SK-N-SH (cell line): ENCODE measurements at regions not wholly inside any gene's neighbourhood (a gene's known extent, or its start where the extent isn't known, plus 50 kb on each side); places are given as distances from the start of the nearest gene placed in this dataset.
A peak's percentile ranks its signal among the peaks of the same experiment; 100 is the strongest.

Source experiments
- CTCF ChIA-PET: fragments of 300-600, 350-600 bp; formaldehyde crosslinking; extraction: SDS; loops from one replicate; lab custom pipeline; 2021; lab: Yijun Ruan, JAX
- POLR2A ChIA-PET: fragments of 350-600 bp; sonication (Branson Sonifier 250); formaldehyde crosslinking; extraction: SDS; loops from one replicate; lab custom pipeline; 2020; ENCODE audit warnings: antibody characterized with exemption, inconsistent platforms; lab: Yijun Ruan, JAX
- DNase-seq: peaks from one replicate; pipeline ENCODE4 v3.0.0; 2012
- H2AFZ ChIP-seq: fragments of 200-600 bp; sonication (generic); 2 replicates; pipeline ENCODE4 v1.8.1; 2016; ENCODE audit warnings: antibody characterized with exemption, mild to moderate bottlenecking, low read depth
- H3F3A ChIP-seq: fragments of 200-600 bp; sonication (generic); replicated peaks from 2 replicates; pipeline ENCODE3; 2016; ENCODE audit warnings: antibody characterized with exemption, mild to moderate bottlenecking; ENCODE audit not compliant: insufficient read depth
- H3K27ac ChIP-seq, 2 experiments: fragments of 200-500 bp in 1 of 2; fragments of 200-600 bp in 1 of 2; sonication (Bioruptor generic) in 1 of 2; sonication (generic), shearing (Covaris generic) in 1 of 2; 2 replicates each; pipeline versions ENCODE4 v1.5.1 to v1.6.1; 2014 to 2016; ENCODE audit warnings: low read depth in 2 of 2, inconsistent platforms in 1 of 2, low read length in 1 of 2, mild to moderate bottlenecking in 1 of 2, mixed read lengths in 1 of 2
- H3K27me3 ChIP-seq: fragments of 200-600 bp; sonication (generic), shearing (Covaris generic); 2 replicates; pipeline ENCODE4 v1.6.1; 2016; ENCODE audit warnings: mixed run types; ENCODE audit not compliant: insufficient read depth
- H3K36me3 ChIP-seq, 2 experiments: fragments of 200-500 bp in 1 of 2; fragments of 200-600 bp in 1 of 2; sonication (Bioruptor generic) in 1 of 2; sonication (generic) in 1 of 2; replicated peaks in 1 of 2; 2 replicates each; pipeline versions ENCODE3 to v1.5.1; 2014 to 2016; ENCODE audit warnings: low read length in 1 of 2, mild to moderate bottlenecking in 1 of 2; ENCODE audit not compliant: insufficient read depth in 2 of 2, control insufficient read depth in 1 of 2
- H3K4me1 ChIP-seq, 2 experiments: fragments of 200-500 bp in 1 of 2; fragments of 200-600 bp in 1 of 2; sonication (Bioruptor generic) in 1 of 2; sonication (generic), shearing (Covaris generic) in 1 of 2; 2 replicates each; pipeline versions ENCODE4 v1.5.1 to v1.6.1; 2014 to 2016; ENCODE audit warnings: low read depth in 1 of 2, low read length in 1 of 2, mixed run types in 1 of 2; ENCODE audit not compliant: insufficient read depth in 2 of 2, control insufficient read depth in 1 of 2
- H3K4me2 ChIP-seq: fragments of 200-600 bp; sonication (generic), shearing (Covaris generic); 2 replicates; pipeline ENCODE4 v1.6.1; 2017; ENCODE audit warnings: mixed run types
- H3K4me3 ChIP-seq, 2 experiments: fragments of 200-500 bp in 1 of 2; fragments of 200-600 bp in 1 of 2; sonication (Bioruptor generic) in 1 of 2; sonication (generic), shearing (Covaris generic) in 1 of 2; 2 replicates each; pipeline versions ENCODE4 v1.5.1 to v1.8.1; 2014 to 2016; ENCODE audit warnings: low read depth in 2 of 2, inconsistent platforms in 1 of 2, low read length in 1 of 2, mild to moderate bottlenecking in 1 of 2, mixed read lengths in 1 of 2, moderate library complexity in 1 of 2
- H3K79me2 ChIP-seq: fragments of 200-600 bp; sonication (generic); 2 replicates; pipeline ENCODE4 v1.8.1; 2017; ENCODE audit warnings: mild to moderate bottlenecking; ENCODE audit not compliant: insufficient read depth
- H3K9ac ChIP-seq: fragments of 200-600 bp; sonication (generic); 2 replicates; pipeline ENCODE4 v1.6.1; 2017; ENCODE audit warnings: mixed run types
- H3K9me2 ChIP-seq: fragments of 200-600 bp; sonication (generic); 2 replicates; pipeline ENCODE4 v1.6.1; 2017; ENCODE audit warnings: mixed run types
- H3K9me3 ChIP-seq: fragments of 200-600 bp; sonication (generic); 2 replicates; pipeline ENCODE4 v1.6.1; 2017; ENCODE audit warnings: mixed run types, mild to moderate bottlenecking, moderate library complexity
- H4K20me1 ChIP-seq: fragments of 200-600 bp; sonication (generic); 2 replicates; pipeline ENCODE4 v1.6.1; 2017; ENCODE audit warnings: mild to moderate bottlenecking, mixed run types; ENCODE audit not compliant: insufficient read depth
- CHD2 ChIP-seq: fragments of 150-350 bp; IDR thresholded peaks from 2 replicates; pipeline ENCODE4 v1.6.1; 2018; ENCODE audit warnings: low read length; ENCODE audit not compliant: partially characterized antibody
- EP300 ChIP-seq, 2 experiments: IDR thresholded peaks; 2 replicates each; pipeline versions ENCODE4 v1.4.0 to v1.6.1; 2012; ENCODE audit warnings: borderline replicate concordance in 1 of 2, low read depth in 1 of 2, low read length in 1 of 2
- EZH2phosphoT487 ChIP-seq: fragments of 200-600 bp; sonication (generic); IDR thresholded peaks from 2 replicates; pipeline ENCODE4 v1.6.1; 2017; ENCODE audit warnings: low read depth, mixed run types, mild to moderate bottlenecking, antibody characterized with exemption, moderate library complexity, borderline replicate concordance
- FOSL2 ChIP-seq: IDR thresholded peaks from 2 replicates; pipeline ENCODE4 v1.4.0; 2012; ENCODE audit warnings: low read depth, mild to moderate bottlenecking, moderate library complexity, borderline replicate concordance
- FOXM1 ChIP-seq: IDR thresholded peaks from 2 replicates; pipeline ENCODE4 v1.4.0; 2012; ENCODE audit warnings: low read depth, mild to moderate bottlenecking
- GATA2 ChIP-seq: sonication (generic); formaldehyde crosslinking; IDR thresholded peaks from 2 replicates; pipeline ENCODE4 v1.5.0; 2020; ENCODE audit warnings: mild to moderate bottlenecking, missing genetic modification reagents
- JUND ChIP-seq: IDR thresholded peaks from 2 replicates; pipeline ENCODE4 v1.4.0; 2012
- NFIC ChIP-seq: IDR thresholded peaks from 2 replicates; pipeline ENCODE4 v1.4.0; 2012; ENCODE audit warnings: borderline replicate concordance
- NRF1 ChIP-seq: IDR thresholded peaks from 2 replicates; pipeline ENCODE4 v1.6.1; 2012; ENCODE audit warnings: low read depth, mild to moderate bottlenecking, low read length
- RFX5 ChIP-seq: IDR thresholded peaks from 2 replicates; pipeline ENCODE4 v1.6.1; 2012; ENCODE audit warnings: mild to moderate bottlenecking, improper control_type of control experiment, low read length
- SIN3A ChIP-seq: IDR thresholded peaks from 2 replicates; pipeline ENCODE4 v1.6.1; 2012; ENCODE audit warnings: low read depth, mild to moderate bottlenecking, low read length, moderate library complexity, borderline replicate concordance
- TCF12 ChIP-seq: IDR thresholded peaks from 2 replicates; pipeline ENCODE4 v1.4.0; 2012
- TEAD4 ChIP-seq: IDR thresholded peaks from 2 replicates; pipeline ENCODE4 v1.4.0; 2012; ENCODE audit warnings: mild to moderate bottlenecking, borderline replicate concordance; ENCODE audit not compliant: insufficient read depth
- YY1 ChIP-seq: IDR thresholded peaks from 2 replicates; pipeline ENCODE4 v1.4.0; 2012; ENCODE audit warnings: low read depth, mild to moderate bottlenecking
- WGBS: methylation state at CpG from one replicate; pipeline ENCODE4 v1.1.6; 2017; ENCODE audit warnings: low lambda C conversion rate; 5-methylcytosine and 5-hydroxymethylcytosine counted together
- TF ChIP-seq, protein P1 (sequence below): IDR thresholded peaks from 2 replicates; pipeline ENCODE4 v1.6.1; 2012; ENCODE audit warnings: mild to moderate bottlenecking, low read depth, low read length, moderate library complexity
- TF ChIP-seq, protein P2 (sequence below): IDR thresholded peaks from 2 replicates; pipeline ENCODE4 v1.4.0; 2012; ENCODE audit warnings: low read depth, borderline replicate concordance
- TF ChIP-seq, protein P3 (sequence below): fragments of 200-600 bp; sonication (generic); IDR thresholded peaks from 2 replicates; pipeline ENCODE4 v1.6.1; 2017; ENCODE audit warnings: antibody characterized with exemption, mild to moderate bottlenecking, moderate library complexity
- TF ChIP-seq, protein P4 (sequence below): fragments of 150-350 bp; IDR thresholded peaks from 2 replicates; pipeline ENCODE4 v1.6.1; 2016; ENCODE audit warnings: mild to moderate bottlenecking, low read depth, low read length
- TF ChIP-seq, protein P5 (sequence below): IDR thresholded peaks from 2 replicates; pipeline ENCODE4 v1.4.0; 2012; ENCODE audit warnings: low read depth

DNA sequence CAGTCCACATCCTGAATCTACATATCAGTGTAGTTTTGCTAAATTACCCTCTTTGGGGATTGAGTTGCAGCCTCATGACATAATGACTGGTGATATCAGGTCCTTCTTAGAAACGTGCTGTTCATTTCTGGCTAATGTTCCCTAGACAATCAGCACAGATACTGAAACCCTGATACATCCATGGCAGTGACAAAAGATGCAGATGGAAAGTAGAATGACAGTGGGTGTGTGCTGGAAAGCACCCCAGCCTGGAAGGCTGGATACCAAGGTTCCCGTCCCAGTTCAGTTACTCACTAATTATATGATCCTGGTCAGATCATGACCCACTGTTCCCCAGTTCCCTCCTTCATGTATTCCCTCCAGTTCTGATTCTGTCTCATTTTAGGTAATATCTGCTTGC is 198.2 kb upstream of the FGGY start:
- DNase-seq = no peak
- ChIA-PET CTCF (interaction anchor here (1.1 kb wide), 1 partner anchor 35 kb away, joined by 3 read pairs; no protein-coding TSS in a partner anchor), POLR2A (interaction anchor here (1.3 kb wide), 1 partner anchor 8 kb away, joined by 4 read pairs; no protein-coding TSS in a partner anchor)
- no peaks in the 10 kb centered on the region for H3K36me3 ChIP-seq
- H3K9me2 ChIP-seq = no peaks in the 10 kb centered on the region
- no peak overlapping the region for H3K4me2 ChIP-seq
- H3K9me3 ChIP-seq = peaks cover 13% of the 10 kb centered on the region
- H3K79me2 ChIP-seq = no peaks in the 10 kb centered on the region
- peaks cover 16% of the 10 kb centered on the region for H3F3A ChIP-seq
- H3K4me3 ChIP-seq = no peak overlapping the region
- H3K4me1 ChIP-seq = no peaks in the 10 kb centered on the region
- WGBS = 86% methylated on average over 2 of the region's 2 CpGs
- H4K20me1 ChIP-seq = no peaks in the 10 kb centered on the region
- no peak overlapping the region for H2AFZ ChIP-seq
- TF ChIP-seq YY1 (no peak), NRF1 (no peak), GATA2 (CRISPR knock-in tag) (no peak), SIN3A (no peak)
- TF ChIP-seq, protein P1, sequence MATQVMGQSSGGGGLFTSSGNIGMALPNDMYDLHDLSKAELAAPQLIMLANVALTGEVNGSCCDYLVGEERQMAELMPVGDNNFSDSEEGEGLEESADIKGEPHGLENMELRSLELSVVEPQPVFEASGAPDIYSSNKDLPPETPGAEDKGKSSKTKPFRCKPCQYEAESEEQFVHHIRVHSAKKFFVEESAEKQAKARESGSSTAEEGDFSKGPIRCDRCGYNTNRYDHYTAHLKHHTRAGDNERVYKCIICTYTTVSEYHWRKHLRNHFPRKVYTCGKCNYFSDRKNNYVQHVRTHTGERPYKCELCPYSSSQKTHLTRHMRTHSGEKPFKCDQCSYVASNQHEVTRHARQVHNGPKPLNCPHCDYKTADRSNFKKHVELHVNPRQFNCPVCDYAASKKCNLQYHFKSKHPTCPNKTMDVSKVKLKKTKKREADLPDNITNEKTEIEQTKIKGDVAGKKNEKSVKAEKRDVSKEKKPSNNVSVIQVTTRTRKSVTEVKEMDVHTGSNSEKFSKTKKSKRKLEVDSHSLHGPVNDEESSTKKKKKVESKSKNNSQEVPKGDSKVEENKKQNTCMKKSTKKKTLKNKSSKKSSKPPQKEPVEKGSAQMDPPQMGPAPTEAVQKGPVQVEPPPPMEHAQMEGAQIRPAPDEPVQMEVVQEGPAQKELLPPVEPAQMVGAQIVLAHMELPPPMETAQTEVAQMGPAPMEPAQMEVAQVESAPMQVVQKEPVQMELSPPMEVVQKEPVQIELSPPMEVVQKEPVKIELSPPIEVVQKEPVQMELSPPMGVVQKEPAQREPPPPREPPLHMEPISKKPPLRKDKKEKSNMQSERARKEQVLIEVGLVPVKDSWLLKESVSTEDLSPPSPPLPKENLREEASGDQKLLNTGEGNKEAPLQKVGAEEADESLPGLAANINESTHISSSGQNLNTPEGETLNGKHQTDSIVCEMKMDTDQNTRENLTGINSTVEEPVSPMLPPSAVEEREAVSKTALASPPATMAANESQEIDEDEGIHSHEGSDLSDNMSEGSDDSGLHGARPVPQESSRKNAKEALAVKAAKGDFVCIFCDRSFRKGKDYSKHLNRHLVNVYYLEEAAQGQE = no peak
- TF ChIP-seq, protein P2, sequence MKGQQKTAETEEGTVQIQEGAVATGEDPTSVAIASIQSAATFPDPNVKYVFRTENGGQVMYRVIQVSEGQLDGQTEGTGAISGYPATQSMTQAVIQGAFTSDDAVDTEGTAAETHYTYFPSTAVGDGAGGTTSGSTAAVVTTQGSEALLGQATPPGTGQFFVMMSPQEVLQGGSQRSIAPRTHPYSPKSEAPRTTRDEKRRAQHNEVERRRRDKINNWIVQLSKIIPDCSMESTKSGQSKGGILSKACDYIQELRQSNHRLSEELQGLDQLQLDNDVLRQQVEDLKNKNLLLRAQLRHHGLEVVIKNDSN = no peak
- no peaks in the 10 kb centered on the region for H3K27me3 ChIP-seq
- no peak overlapping the region for H3K27ac ChIP-seq
- H3K9ac ChIP-seq = no peak overlapping the region

DNA sequence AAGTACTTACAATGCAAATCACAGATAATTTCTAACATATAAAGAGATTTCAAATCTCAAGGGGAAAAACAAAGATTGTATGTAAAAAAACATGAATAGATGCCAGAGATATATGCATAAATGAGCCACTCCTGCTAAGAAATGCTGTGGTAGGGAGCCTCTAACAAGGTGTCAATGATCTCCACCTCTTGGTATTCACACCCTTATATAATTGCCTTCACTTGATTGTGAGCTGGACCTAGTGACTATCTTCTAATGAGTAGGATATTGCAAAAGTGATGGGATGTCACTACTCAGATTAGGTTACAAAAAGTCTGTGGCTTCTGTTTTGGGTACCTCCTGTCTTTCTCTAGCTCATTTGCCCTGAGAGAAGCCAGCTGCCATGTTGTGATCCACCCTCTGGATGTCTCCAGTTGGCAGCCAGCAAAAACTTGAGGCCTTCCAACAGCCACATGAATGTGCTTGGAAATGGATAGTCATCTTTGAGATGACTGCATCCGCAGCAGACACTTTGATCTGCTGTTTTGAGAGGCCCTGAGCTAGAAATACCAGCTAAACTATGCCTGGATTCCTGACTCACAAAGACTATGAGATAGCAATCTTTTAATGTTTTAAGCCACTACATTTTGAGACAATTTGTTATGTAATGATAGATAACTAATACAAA is 196.1 kb upstream of the FGGY start:
- H3K9ac ChIP-seq = no peak overlapping the region
- CTCF ChIA-PET = no interaction called here
- no peak for DNase-seq
- POLR2A ChIA-PET = no interaction called here
- no peak overlapping the region for H3K4me3 ChIP-seq
- no peaks in the 10 kb centered on the region for H3K36me3 ChIP-seq
- no peak overlapping the region for H3K4me2 ChIP-seq
- H4K20me1 ChIP-seq = no peaks in the 10 kb centered on the region
- H3K27me3 ChIP-seq = no peaks in the 10 kb centered on the region
- H3K9me3 ChIP-seq = peaks cover 13% of the 10 kb centered on the region
- 50% methylated on average over 1 of the region's 1 CpG for WGBS
- H3K79me2 ChIP-seq = no peaks in the 10 kb centered on the region
- H3F3A ChIP-seq = peaks cover 16% of the 10 kb centered on the region
- H3K9me2 ChIP-seq = no peaks in the 10 kb centered on the region
- no peak overlapping the region; the same call in 1 of the 2 replicates for H2AFZ ChIP-seq
- no peaks in the 10 kb centered on the region for H3K4me1 ChIP-seq
- peak overlapping the region in 1 of 2 experiments; percentile 39; a peak in 1 of 4 replicates for H3K27ac ChIP-seq
- TF ChIP-seq TCF12 = peak; percentile 73; the same call in 1 of the 2 replicates
- TF ChIP-seq CHD2 = no peak
- no peak for TF ChIP-seq FOXM1
- TF ChIP-seq NFIC = peak; percentile 56; the same call in 1 of the 2 replicates
- 0 out of 2 replicates have a peak, but pooled peaks have one; percentile 61 for TF ChIP-seq TEAD4
- TF ChIP-seq, protein P3, sequence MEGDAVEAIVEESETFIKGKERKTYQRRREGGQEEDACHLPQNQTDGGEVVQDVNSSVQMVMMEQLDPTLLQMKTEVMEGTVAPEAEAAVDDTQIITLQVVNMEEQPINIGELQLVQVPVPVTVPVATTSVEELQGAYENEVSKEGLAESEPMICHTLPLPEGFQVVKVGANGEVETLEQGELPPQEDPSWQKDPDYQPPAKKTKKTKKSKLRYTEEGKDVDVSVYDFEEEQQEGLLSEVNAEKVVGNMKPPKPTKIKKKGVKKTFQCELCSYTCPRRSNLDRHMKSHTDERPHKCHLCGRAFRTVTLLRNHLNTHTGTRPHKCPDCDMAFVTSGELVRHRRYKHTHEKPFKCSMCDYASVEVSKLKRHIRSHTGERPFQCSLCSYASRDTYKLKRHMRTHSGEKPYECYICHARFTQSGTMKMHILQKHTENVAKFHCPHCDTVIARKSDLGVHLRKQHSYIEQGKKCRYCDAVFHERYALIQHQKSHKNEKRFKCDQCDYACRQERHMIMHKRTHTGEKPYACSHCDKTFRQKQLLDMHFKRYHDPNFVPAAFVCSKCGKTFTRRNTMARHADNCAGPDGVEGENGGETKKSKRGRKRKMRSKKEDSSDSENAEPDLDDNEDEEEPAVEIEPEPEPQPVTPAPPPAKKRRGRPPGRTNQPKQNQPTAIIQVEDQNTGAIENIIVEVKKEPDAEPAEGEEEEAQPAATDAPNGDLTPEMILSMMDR = peak; percentile 24
- TF ChIP-seq EP300 (IDR thresholded peaks at IDR 0.05; ENCODE audit: borderline replicate concordance in 1 of 2, low read depth in 1 of 2, low read length in 1 of 2) = peak in 1 of 2 experiments; percentile 69; a peak in 2 of 4 replicates
- no peak for TF ChIP-seq RFX5
- TF ChIP-seq, protein P4, sequence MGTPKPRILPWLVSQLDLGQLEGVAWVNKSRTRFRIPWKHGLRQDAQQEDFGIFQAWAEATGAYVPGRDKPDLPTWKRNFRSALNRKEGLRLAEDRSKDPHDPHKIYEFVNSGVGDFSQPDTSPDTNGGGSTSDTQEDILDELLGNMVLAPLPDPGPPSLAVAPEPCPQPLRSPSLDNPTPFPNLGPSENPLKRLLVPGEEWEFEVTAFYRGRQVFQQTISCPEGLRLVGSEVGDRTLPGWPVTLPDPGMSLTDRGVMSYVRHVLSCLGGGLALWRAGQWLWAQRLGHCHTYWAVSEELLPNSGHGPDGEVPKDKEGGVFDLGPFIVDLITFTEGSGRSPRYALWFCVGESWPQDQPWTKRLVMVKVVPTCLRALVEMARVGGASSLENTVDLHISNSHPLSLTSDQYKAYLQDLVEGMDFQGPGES = no peak
- peak; percentile 57 for TF ChIP-seq JUND
- no peak for TF ChIP-seq EZH2phosphoT487
- peak; percentile 53; the same call in 1 of the 2 replicates for TF ChIP-seq FOSL2
- TF ChIP-seq, protein P5, sequence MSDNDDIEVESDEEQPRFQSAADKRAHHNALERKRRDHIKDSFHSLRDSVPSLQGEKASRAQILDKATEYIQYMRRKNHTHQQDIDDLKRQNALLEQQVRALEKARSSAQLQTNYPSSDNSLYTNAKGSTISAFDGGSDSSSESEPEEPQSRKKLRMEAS = peak; percentile 52
